K562 (cell line): ENCODE measurements at regions not wholly inside any gene's neighbourhood (a gene's known extent, or its start where the extent isn't known, plus 50 kb on each side); places are given as distances from the start of the nearest gene placed in this dataset.

Experiments
- ATAC-seq: fragments of 200-7000 bp; cut with Tn5 transposase; 3 replicates; pipeline ENCODE4 v1.9.1; 2020; ENCODE audit warnings: moderate library complexity
- BruUV-seq: library from RNA; stranded (reverse); fragments of 400-500 nt; replicated peaks from 2 replicates; lab custom pipeline; 2021; lab: Mats Ljungman, UMichigan
- CTCF ChIA-PET: fragments of 300-600 bp; formaldehyde crosslinking; extraction: SDS; loops from one replicate; lab custom pipeline; 2021; ENCODE audit warnings: low intra/inter-chr PET ratio; lab: Yijun Ruan, JAX
- POLR2A ChIA-PET: fragments of 300-600, 350-650 bp; sonication (Branson Sonifier 250); formaldehyde crosslinking; extraction: SDS; loops from one replicate; lab custom pipeline; 2021; ENCODE audit warnings: antibody characterized with exemption, inconsistent platforms; lab: Yijun Ruan, JAX
- DNase-seq, 4 experiments: peaks; one replicate each; pipeline versions ENCODE4 v3.0.0 to v3.0.0-alpha.2; 2011 to 2018; ENCODE audit warnings: low spot score in 3 of 4, mixed read lengths in 3 of 4; ENCODE audit errors: extremely low read depth in 1 of 4
- FAIRE-seq: peaks from 2 replicates; lab custom pipeline; 2011; peaks lifted over from hg19 to GRCh38; lab: Jason Lieb, UNC
- H2AFZ ChIP-seq: 2 replicates; pipeline ENCODE4 v1.6.0; 2011; ENCODE audit warnings: low read depth, low read length, control low read depth, inconsistent platforms
- H3K27ac ChIP-seq: fragments of 200-600 bp; 3 replicates; pipeline ENCODE4 v1.8.0; 2011; ENCODE audit warnings: low read depth, mild to moderate bottlenecking, control low read depth, inconsistent platforms, low read length, moderate library complexity, mixed read lengths; ENCODE audit errors: extremely low read depth
- H3K27me3 ChIP-seq, 2 experiments: fragments of 300-600 bp in 1 of 2; 2 replicates in 1 of 2; 3 replicates in 1 of 2; pipeline versions ENCODE4 v1.6.0 to v1.8.0; 2011; ENCODE audit warnings: inconsistent platforms in 2 of 2, low read length in 2 of 2, mild to moderate bottlenecking in 1 of 2, mixed read lengths in 1 of 2, moderate library complexity in 1 of 2; ENCODE audit not compliant: control insufficient read depth in 2 of 2, insufficient read depth in 2 of 2
- H3K36me3 ChIP-seq: fragments of 300-600 bp; 3 replicates; pipeline ENCODE4 v1.8.0; 2011; ENCODE audit warnings: mild to moderate bottlenecking, low read length, inconsistent platforms; ENCODE audit not compliant: control insufficient read depth, insufficient read depth
- H3K4me1 ChIP-seq, 2 experiments: fragments of 200-600 bp in 1 of 2; replicated peaks in 1 of 2; 2 replicates in 1 of 2; 3 replicates in 1 of 2; pipeline versions ENCODE4 v1.5.1 to v1.8.0; 2011; ENCODE audit warnings: inconsistent platforms in 2 of 2, low read length in 2 of 2, mild to moderate bottlenecking in 1 of 2, mixed read lengths in 1 of 2, moderate library complexity in 1 of 2; ENCODE audit not compliant: control insufficient read depth in 2 of 2, insufficient read depth in 2 of 2
- H3K4me2 ChIP-seq: 2 replicates; pipeline ENCODE4 v1.6.1; 2011; ENCODE audit warnings: low read length, control low read depth, inconsistent platforms, mixed read lengths; ENCODE audit not compliant: insufficient read depth
- H3K4me3 ChIP-seq: fragments of 200-600 bp; sonication (generic), shearing (Covaris generic); 2 replicates; pipeline ENCODE4 v1.5.1; 2016; ENCODE audit warnings: control low read depth, inconsistent platforms
- H3K79me2 ChIP-seq: fragments of 200-600 bp; 3 replicates; pipeline ENCODE4 v1.8.0; 2011; ENCODE audit warnings: low read length, inconsistent platforms; ENCODE audit not compliant: control insufficient read depth, insufficient read depth
- H3K9ac ChIP-seq, 2 experiments: 2 replicates each; pipeline versions ENCODE4 v1.6.0 to v1.6.1; 2011; ENCODE audit warnings: low read depth in 2 of 2, low read length in 2 of 2, control low read depth in 1 of 2, inconsistent platforms in 1 of 2, mild to moderate bottlenecking in 1 of 2, mixed read lengths in 1 of 2; ENCODE audit not compliant: insufficient read depth in 1 of 2
- H3K9me1 ChIP-seq: one replicate; pipeline ENCODE4 v1.6.0; 2011; ENCODE audit warnings: inconsistent platforms, mild to moderate bottlenecking, low read length, moderate library complexity; ENCODE audit not compliant: control insufficient read depth, insufficient read depth
- H3K9me3 ChIP-seq: replicated peaks from 2 replicates; pipeline ENCODE4 v1.5.1; 2011; ENCODE audit warnings: low read depth, low read length, inconsistent platforms; ENCODE audit not compliant: control insufficient read depth, insufficient read depth
- H4K20me1 ChIP-seq: replicated peaks from 2 replicates; pipeline ENCODE4 v1.6.1; 2011; ENCODE audit warnings: low read length, inconsistent platforms, mixed read lengths; ENCODE audit not compliant: control insufficient read depth, insufficient read depth
- BMI1 ChIP-seq: fragments of 150-350 bp; IDR thresholded peaks from 2 replicates; pipeline ENCODE4 v1.6.1; 2014; ENCODE audit warnings: low read length
- FOXJ2 ChIP-seq: fragments of 200-800 bp; sonication (Bioruptor generic); IDR thresholded peaks from 2 replicates; pipeline ENCODE4 v1.6.1; 2016; ENCODE audit warnings: missing genetic modification characterization, missing compliant biosample characterization
- GTF2A2 ChIP-seq: IDR thresholded peaks from 2 replicates; pipeline ENCODE4 v1.6.1; 2016; ENCODE audit warnings: mild to moderate bottlenecking, missing genetic modification characterization, missing compliant biosample characterization
- GTF2F1 ChIP-seq: IDR thresholded peaks from 2 replicates; pipeline ENCODE4 v1.6.1; 2011; ENCODE audit warnings: low read depth, low read length, improper control_type of control experiment
- NFIC ChIP-seq: fragments of 450-650 bp; IDR thresholded peaks from 2 replicates; pipeline ENCODE4 v1.6.1; 2017; ENCODE audit warnings: mild to moderate bottlenecking, inconsistent platforms
- SIX5 ChIP-seq, 2 experiments: IDR thresholded peaks; 2 replicates each; pipeline ENCODE4 v1.6.1; 2011; ENCODE audit warnings: low read length in 2 of 2, borderline replicate concordance in 1 of 2, low read depth in 1 of 2, mild to moderate bottlenecking in 1 of 2, moderate library complexity in 1 of 2; ENCODE audit not compliant: insufficient read depth in 1 of 2
- SRF ChIP-seq, 2 experiments: fragments of 250-450, 450-650 bp in 1 of 2; sonication (Bioruptor Pico) in 1 of 2; sonication (generic) in 1 of 2; formaldehyde crosslinking; IDR thresholded peaks; 2 replicates each; pipeline versions ENCODE4 v1.5.0 to v1.5.1; 2020 to 2022; ENCODE audit warnings: mild to moderate bottlenecking in 1 of 2, missing genetic modification reagents in 1 of 2
- TAF7 ChIP-seq: fragments of 450-650 bp; IDR thresholded peaks from 2 replicates; pipeline ENCODE4 v1.6.1; 2016; ENCODE audit warnings: missing genetic modification characterization, missing compliant biosample characterization
- TBP ChIP-seq: optimal IDR thresholded peaks from 2 replicates; pipeline ENCODE3; 2011; ENCODE audit warnings: low read depth, low read length, improper control_type of control experiment
- WGBS: fragments of 100-300 bp; shearing (Covaris generic); methylation state at CpG from one replicate; pipeline ENCODE4 v1.1.6; 2016; ENCODE audit warnings: low coverage, mixed read lengths; ENCODE audit not compliant: insufficient coverage; ENCODE audit errors: missing lambda C conversion rate; 5-methylcytosine and 5-hydroxymethylcytosine counted together
- in situ Hi-C: fragments of 300-500 bp; cut with MboI; formaldehyde crosslinking; loops from 4 replicates; pipeline ENCODE4 v1.15.0; 2018; ENCODE audit warnings: inconsistent platforms, mixed read lengths
- intact Hi-C: fragments of 100-400 bp; cut with micrococcal nuclease; formaldehyde crosslinking; loops from 2 replicates; pipeline ENCODE4 v1.14.2; 2022
- TF ChIP-seq, protein P1 (sequence below): fragments of 250-450 bp; sonication (Bioruptor Pico); IDR thresholded peaks from 2 replicates; pipeline ENCODE4 v1.4.0; 2020; ENCODE audit warnings: mild to moderate bottlenecking, moderate library complexity
- TF ChIP-seq, protein P2 (sequence below): sonication (generic); formaldehyde crosslinking; IDR thresholded peaks from 2 replicates; pipeline ENCODE4 v1.8.0; 2022; ENCODE audit warnings: missing genetic modification reagents, mild to moderate bottlenecking, borderline replicate concordance
- TF ChIP-seq, protein P3 (sequence below): fragments of 450-650 bp; formaldehyde crosslinking; IDR thresholded peaks from 2 replicates; pipeline ENCODE4 v1.4.0; 2022; ENCODE audit warnings: missing genetic modification characterization
- TF ChIP-seq, protein P4 (sequence below): sonication (generic); formaldehyde crosslinking; IDR thresholded peaks from 2 replicates; pipeline ENCODE4 v1.8.0; 2023; ENCODE audit warnings: mild to moderate bottlenecking, missing genetic modification reagents
- TF ChIP-seq, protein P5 (sequence below): fragments of 450-650 bp; IDR thresholded peaks from 2 replicates; pipeline ENCODE4 v1.7.0; 2016; ENCODE audit warnings: borderline replicate concordance
- TF ChIP-seq, protein P6 (sequence below): sonication (generic); formaldehyde crosslinking; IDR thresholded peaks from 2 replicates; pipeline ENCODE4 v1.9.0; 2022; ENCODE audit warnings: mild to moderate bottlenecking, missing genetic modification reagents

DNA sequence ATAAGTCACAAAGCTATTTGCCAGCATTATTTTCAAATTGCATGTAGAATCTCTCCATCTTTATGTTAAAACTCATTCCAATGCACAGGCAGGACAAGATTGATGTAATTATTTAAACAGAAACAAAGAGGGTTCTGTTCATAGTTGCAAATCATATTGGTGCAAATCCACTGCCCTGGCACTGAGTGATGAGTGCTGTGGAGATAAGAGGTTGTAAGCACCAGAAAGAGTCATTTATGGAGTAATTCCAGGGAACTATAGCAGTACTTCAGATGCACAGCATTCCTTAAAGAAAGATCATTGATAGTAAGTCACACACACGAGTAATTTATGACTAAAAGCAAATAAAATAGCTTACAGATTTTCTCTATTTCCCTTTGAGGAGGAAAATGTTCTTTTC, 337.7 kb upstream of the CTSO start:
- H3K27ac ChIP-seq, result no peak overlapping the region
- 0% methylated on average over 1 of the region's 1 CpG for WGBS
- FAIRE-seq (no peak), DNase-seq (no peak), ATAC-seq (no peak)
- no peaks in the 10 kb centered on the region for H3K79me2 ChIP-seq
- ChIA-PET CTCF (no interaction called here), POLR2A (no interaction called here)
- no peaks in the 10 kb centered on the region for H3K27me3 ChIP-seq
- H2AFZ ChIP-seq, result no peak overlapping the region
- H3K9me3 ChIP-seq, result no peaks in the 10 kb centered on the region
- H3K9me1 ChIP-seq, result no peaks in the 10 kb centered on the region
- H3K36me3 ChIP-seq, result no peaks in the 10 kb centered on the region
- H3K4me3 ChIP-seq, result no peak overlapping the region
- in situ Hi-C loops (no loop called here), intact Hi-C loops (no loop called here)
- no peaks in the 10 kb centered on the region for H3K4me1 ChIP-seq
- H4K20me1 ChIP-seq, result no peaks in the 10 kb centered on the region
- H3K9ac ChIP-seq, result no peak overlapping the region
- no TSS peak for BruUV-seq
- H3K4me2 ChIP-seq, result no peak overlapping the region
- TF ChIP-seq GTF2A2 (tag) (no peak), BMI1 (no peak), TAF7 (no peak), GTF2F1 (no peak), NFIC (no peak), SRF (CRISPR knock-in tag; IDR thresholded peaks at IDR 0.05) (no peak), TBP (no peak), FOXJ2 (tag) (no peak), SIX5 (IDR thresholded peaks at IDR 0.05; ENCODE audit: borderline replicate concordance in 1 of 2, insufficient read depth in 1 of 2, low read depth in 1 of 2, low read length in 2 of 2) (no peak)
- TF ChIP-seq, protein P1, sequence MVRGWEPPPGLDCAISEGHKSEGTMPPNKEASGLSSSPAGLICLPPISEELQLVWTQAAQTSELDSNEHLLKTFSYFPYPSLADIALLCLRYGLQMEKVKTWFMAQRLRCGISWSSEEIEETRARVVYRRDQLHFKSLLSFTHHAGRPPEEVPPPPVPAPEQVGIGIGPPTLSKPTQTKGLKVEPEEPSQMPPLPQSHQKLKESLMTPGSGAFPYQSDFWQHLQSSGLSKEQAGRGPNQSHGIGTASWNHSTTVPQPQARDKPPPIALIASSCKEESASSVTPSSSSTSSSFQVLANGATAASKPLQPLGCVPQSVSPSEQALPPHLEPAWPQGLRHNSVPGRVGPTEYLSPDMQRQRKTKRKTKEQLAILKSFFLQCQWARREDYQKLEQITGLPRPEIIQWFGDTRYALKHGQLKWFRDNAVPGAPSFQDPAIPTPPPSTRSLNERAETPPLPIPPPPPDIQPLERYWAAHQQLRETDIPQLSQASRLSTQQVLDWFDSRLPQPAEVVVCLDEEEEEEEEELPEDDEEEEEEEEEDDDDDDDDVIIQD (CRISPR knock-in tag), result no peak
- TF ChIP-seq, protein P2, sequence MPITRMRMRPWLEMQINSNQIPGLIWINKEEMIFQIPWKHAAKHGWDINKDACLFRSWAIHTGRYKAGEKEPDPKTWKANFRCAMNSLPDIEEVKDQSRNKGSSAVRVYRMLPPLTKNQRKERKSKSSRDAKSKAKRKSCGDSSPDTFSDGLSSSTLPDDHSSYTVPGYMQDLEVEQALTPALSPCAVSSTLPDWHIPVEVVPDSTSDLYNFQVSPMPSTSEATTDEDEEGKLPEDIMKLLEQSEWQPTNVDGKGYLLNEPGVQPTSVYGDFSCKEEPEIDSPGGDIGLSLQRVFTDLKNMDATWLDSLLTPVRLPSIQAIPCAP (CRISPR knock-in tag), result no peak
- TF ChIP-seq, protein P3, sequence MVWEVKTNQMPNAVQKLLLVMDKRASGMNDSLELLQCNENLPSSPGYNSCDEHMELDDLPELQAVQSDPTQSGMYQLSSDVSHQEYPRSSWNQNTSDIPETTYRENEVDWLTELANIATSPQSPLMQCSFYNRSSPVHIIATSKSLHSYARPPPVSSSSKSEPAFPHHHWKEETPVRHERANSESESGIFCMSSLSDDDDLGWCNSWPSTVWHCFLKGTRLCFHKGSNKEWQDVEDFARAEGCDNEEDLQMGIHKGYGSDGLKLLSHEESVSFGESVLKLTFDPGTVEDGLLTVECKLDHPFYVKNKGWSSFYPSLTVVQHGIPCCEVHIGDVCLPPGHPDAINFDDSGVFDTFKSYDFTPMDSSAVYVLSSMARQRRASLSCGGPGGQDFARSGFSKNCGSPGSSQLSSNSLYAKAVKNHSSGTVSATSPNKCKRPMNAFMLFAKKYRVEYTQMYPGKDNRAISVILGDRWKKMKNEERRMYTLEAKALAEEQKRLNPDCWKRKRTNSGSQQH (CRISPR knock-in tag), result no peak
- TF ChIP-seq, protein P4, sequence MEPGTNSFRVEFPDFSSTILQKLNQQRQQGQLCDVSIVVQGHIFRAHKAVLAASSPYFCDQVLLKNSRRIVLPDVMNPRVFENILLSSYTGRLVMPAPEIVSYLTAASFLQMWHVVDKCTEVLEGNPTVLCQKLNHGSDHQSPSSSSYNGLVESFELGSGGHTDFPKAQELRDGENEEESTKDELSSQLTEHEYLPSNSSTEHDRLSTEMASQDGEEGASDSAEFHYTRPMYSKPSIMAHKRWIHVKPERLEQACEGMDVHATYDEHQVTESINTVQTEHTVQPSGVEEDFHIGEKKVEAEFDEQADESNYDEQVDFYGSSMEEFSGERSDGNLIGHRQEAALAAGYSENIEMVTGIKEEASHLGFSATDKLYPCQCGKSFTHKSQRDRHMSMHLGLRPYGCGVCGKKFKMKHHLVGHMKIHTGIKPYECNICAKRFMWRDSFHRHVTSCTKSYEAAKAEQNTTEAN (CRISPR knock-in tag), result no peak
- TF ChIP-seq, protein P5, sequence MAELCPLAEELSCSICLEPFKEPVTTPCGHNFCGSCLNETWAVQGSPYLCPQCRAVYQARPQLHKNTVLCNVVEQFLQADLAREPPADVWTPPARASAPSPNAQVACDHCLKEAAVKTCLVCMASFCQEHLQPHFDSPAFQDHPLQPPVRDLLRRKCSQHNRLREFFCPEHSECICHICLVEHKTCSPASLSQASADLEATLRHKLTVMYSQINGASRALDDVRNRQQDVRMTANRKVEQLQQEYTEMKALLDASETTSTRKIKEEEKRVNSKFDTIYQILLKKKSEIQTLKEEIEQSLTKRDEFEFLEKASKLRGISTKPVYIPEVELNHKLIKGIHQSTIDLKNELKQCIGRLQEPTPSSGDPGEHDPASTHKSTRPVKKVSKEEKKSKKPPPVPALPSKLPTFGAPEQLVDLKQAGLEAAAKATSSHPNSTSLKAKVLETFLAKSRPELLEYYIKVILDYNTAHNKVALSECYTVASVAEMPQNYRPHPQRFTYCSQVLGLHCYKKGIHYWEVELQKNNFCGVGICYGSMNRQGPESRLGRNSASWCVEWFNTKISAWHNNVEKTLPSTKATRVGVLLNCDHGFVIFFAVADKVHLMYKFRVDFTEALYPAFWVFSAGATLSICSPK, result no peak
- TF ChIP-seq, protein P6, sequence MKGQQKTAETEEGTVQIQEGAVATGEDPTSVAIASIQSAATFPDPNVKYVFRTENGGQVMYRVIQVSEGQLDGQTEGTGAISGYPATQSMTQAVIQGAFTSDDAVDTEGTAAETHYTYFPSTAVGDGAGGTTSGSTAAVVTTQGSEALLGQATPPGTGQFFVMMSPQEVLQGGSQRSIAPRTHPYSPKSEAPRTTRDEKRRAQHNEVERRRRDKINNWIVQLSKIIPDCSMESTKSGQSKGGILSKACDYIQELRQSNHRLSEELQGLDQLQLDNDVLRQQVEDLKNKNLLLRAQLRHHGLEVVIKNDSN (CRISPR knock-in tag), result no peak
